BJ (cell line): ENCODE measurements at regions not wholly inside any gene's neighbourhood (a gene's known extent, or its start where the extent isn't known, plus 50 kb on each side); places are given as distances from the start of the nearest gene placed in this dataset.

ENCODE experiments used
- CTCF ChIA-PET: fragments of 350-600 bp; formaldehyde crosslinking; extraction: SDS; loops from one replicate; lab custom pipeline; 2021; ENCODE audit warnings: antibody characterized with exemption, inconsistent platforms; lab: Yijun Ruan, JAX
- POLR2A ChIA-PET: fragments of 300-600 bp; sonication (Branson Sonifier 250); formaldehyde crosslinking; extraction: SDS; loops from one replicate; lab custom pipeline; 2021; ENCODE audit warnings: antibody characterized with exemption; lab: Charles Lee
- DNase-seq: peaks from one replicate; pipeline ENCODE4 v3.0.0-alpha.2; 2011; ENCODE audit warnings: low read depth
- H3K27me3 ChIP-seq: 2 replicates; pipeline ENCODE4 v1.6.0; 2011; ENCODE audit warnings: low read length; ENCODE audit not compliant: control insufficient read depth, insufficient read depth
- H3K36me3 ChIP-seq: 2 replicates; pipeline ENCODE4 v1.5.1; 2011; ENCODE audit warnings: low read length; ENCODE audit not compliant: control insufficient read depth, insufficient read depth
- H3K4me3 ChIP-seq: 2 replicates; pipeline ENCODE4 v1.5.1; 2011; ENCODE audit warnings: low read depth, mild to moderate bottlenecking, control low read depth, low read length
- TF ChIP-seq, protein P1 (sequence below): IDR thresholded peaks from 2 replicates; pipeline ENCODE4 v1.5.1; 2011; ENCODE audit warnings: low read depth, mild to moderate bottlenecking, control low read depth, inconsistent platforms, low read length, moderate library complexity; ENCODE audit not compliant: insufficient read depth

- Histone ChIP-seq H3K4me3 (no peak overlapping the region), H3K27me3 (no peaks in the 10 kb centered on the region), H3K36me3 (no peaks in the 10 kb centered on the region)
- POLR2A ChIA-PET = no interaction called here
- no peak for DNase-seq
- CTCF ChIA-PET = no interaction called here
- TF ChIP-seq, protein P1, sequence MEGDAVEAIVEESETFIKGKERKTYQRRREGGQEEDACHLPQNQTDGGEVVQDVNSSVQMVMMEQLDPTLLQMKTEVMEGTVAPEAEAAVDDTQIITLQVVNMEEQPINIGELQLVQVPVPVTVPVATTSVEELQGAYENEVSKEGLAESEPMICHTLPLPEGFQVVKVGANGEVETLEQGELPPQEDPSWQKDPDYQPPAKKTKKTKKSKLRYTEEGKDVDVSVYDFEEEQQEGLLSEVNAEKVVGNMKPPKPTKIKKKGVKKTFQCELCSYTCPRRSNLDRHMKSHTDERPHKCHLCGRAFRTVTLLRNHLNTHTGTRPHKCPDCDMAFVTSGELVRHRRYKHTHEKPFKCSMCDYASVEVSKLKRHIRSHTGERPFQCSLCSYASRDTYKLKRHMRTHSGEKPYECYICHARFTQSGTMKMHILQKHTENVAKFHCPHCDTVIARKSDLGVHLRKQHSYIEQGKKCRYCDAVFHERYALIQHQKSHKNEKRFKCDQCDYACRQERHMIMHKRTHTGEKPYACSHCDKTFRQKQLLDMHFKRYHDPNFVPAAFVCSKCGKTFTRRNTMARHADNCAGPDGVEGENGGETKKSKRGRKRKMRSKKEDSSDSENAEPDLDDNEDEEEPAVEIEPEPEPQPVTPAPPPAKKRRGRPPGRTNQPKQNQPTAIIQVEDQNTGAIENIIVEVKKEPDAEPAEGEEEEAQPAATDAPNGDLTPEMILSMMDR = peak; percentile 33
Measured at GRCh38 chr3:30970183-30970582, 75.7 kb upstream of the GADL1 start.

DNA sequence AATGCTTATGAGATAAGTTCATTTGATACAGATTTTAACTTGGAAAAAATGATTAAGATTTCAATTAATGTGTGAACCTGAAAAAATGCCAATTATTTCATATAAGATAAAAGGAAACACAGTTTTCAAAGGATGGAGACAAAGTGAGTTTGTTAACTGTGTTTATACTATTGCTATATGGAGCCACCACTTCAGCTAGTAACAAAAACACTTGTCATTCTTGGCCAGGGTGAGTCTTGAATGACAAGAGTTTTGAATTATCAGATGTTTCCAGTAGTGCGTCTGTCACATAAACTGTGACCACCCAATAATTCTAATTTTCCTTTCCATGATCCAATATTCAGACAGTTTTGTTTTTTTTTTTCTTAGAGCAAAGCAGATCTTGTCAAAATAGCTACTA, 78.0 kb upstream of the GADL1 start:
- DNase-seq = no peak
- TF ChIP-seq, protein P1 = no peak
- no peaks in the 10 kb centered on the region for H3K36me3 ChIP-seq
- CTCF ChIA-PET = interaction anchor here (1.3 kb wide), 1 partner anchor 12 kb away, joined by 3 read pairs; no protein-coding TSS in a partner anchor
- POLR2A ChIA-PET = no interaction called here
- H3K27me3 ChIP-seq = no peaks in the 10 kb centered on the region
- H3K4me3 ChIP-seq = no peak overlapping the region

DNA sequence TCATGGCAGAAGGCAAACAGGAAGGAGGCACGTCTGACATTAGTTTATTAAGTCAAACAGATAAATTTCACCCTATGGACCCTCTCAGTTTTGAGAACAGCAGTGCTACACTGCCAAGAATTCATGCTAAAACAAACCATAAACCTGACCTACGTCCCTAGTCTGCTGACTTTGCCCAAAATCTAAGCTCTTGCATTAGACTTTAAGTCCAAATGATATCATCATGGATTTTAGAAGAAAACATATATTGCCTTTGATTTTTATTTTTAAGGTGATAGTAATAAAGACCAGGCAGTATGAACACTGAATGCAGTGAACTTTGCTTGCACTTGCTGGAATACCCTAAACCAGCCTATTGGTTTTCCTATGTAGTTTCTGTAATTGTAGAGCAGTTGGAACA, 79.6 kb upstream of the GADL1 start:
- H3K4me3 ChIP-seq = no peak overlapping the region
- CTCF ChIA-PET = interaction anchor here (2.5 kb wide), 1 partner anchor 10 kb away, joined by 9 read pairs; no protein-coding TSS in a partner anchor
- no peaks in the 10 kb centered on the region for H3K27me3 ChIP-seq
- no peaks in the 10 kb centered on the region for H3K36me3 ChIP-seq
- POLR2A ChIA-PET = no interaction called here
- TF ChIP-seq, protein P1 = no peak
- DNase-seq = no peak

DNA sequence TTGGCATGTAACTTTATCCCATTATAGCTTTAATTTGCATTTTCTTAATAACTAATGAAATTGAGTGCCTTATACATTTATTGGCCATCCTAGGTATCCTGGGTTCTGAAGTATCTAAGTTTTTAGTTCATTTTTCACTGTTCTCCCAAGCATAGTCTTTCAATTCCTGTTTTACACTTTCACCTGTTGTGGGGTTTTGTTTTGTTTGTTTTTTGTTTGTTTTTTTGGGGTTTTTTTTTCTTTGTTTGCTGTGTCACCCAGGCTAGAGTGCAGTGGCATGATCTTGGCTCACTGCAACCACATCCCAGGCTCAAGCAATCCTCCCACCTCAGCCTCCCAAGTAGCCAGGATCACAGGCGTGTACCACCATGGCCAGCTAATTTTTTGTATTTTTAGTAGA, 83.1 kb upstream of the GADL1 start:
- TF ChIP-seq, protein P1 = no peak
- no peaks in the 10 kb centered on the region for H3K27me3 ChIP-seq
- ChIA-PET POLR2A (no interaction called here), CTCF (interaction anchor here (0.9 kb wide), 1 partner anchor 12 kb away, joined by 4 read pairs; no protein-coding TSS in a partner anchor)
- no peak overlapping the region for H3K4me3 ChIP-seq
- H3K36me3 ChIP-seq = no peaks in the 10 kb centered on the region
- DNase-seq = no peak

GRCh38 chr3:30980993-30981392, 86.5 kb upstream of the GADL1 start:
- Histone ChIP-seq H3K27me3 (no peaks in the 10 kb centered on the region), H3K4me3 (no peak overlapping the region), H3K36me3 (no peaks in the 10 kb centered on the region)
- no peak for DNase-seq
- TF ChIP-seq, protein P1 = no peak
- CTCF ChIA-PET = no interaction called here
- POLR2A ChIA-PET = no interaction called here
